Testis (tissue), 2 donors: ENCODE measurements at regions not wholly inside any gene's neighbourhood (a gene's known extent, or its start where the extent isn't known, plus 50 kb on each side); places are given as distances from the start of the nearest gene placed in this dataset.

Experiments used
- CTCF ChIP-seq, 3 experiments: fragments of 450-650 bp in 2 of 3; fragments of 200-600 bp in 1 of 3; sonication (generic) in 1 of 3; IDR thresholded peaks; one replicate each; pipeline ENCODE4 v1.5.1; 2016 to 2019; ENCODE audit warnings: antibody characterized with exemption in 3 of 3, mild to moderate bottlenecking in 2 of 3, moderate library complexity in 1 of 3
- POLR2A ChIP-seq: fragments of 450-650 bp; IDR thresholded peaks from one replicate; pipeline ENCODE4 v1.6.1; 2017; ENCODE audit warnings: antibody characterized with exemption, mild to moderate bottlenecking, moderate library complexity

- TF ChIP-seq CTCF (IDR thresholded peaks at IDR 0.05) (no peak), POLR2A (no peak)
These were observed 65.9 kb upstream of the RCN1 start for GRCh38 chr11:32024948-32025347.
